ENCODE measurements at regions not wholly inside any gene's neighbourhood (a gene's known extent, or its start where the extent isn't known, plus 50 kb on each side); places are given as distances from the start of the nearest gene placed in this dataset.

DNA sequence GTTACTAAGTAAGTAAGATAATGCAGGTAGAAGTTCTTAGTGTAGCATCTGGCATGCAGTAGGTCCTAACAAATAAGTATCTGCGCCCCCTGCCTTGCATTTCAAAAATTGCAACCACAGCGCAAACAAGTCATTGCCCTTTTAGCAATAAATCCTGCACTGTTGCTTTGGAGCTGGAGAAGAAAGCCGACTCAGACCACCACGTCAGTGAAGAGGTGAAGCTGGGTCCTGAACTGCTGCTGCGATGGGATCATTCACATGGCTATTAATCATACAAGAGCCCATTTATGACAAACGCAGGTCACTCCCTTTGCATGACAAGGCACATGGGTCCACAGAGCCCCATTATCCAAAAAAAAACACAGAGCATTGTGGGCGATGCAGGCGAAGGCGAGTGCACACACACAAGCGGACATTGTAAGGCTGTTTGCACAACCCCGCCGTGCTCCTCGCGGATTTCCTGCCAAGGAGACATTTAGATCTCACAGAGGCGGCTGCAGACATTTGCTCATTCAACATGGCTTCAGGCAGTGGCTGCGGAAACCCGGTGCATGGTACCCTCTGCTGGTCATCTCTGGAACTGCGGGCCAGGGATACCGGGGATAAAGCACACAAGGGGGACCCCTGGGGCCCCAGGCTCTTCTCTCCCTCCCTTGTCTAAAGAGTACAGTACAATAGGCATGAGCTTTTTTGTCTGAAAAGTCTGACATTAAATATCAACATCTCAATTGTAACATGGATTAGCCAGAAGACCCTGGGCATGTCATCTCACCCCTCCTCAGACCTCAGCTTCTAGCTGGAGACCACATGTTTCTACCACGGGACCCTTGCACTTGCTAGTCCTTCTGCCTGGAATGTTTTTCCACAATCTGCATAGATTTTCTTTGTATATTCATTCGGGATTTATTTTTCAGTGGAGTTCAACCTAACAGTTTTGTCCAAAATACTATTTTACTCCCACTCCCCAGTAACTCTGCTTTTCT is 56.7 kb downstream of the CYRIA start:
- TF ChIP-seq, protein P1, sequence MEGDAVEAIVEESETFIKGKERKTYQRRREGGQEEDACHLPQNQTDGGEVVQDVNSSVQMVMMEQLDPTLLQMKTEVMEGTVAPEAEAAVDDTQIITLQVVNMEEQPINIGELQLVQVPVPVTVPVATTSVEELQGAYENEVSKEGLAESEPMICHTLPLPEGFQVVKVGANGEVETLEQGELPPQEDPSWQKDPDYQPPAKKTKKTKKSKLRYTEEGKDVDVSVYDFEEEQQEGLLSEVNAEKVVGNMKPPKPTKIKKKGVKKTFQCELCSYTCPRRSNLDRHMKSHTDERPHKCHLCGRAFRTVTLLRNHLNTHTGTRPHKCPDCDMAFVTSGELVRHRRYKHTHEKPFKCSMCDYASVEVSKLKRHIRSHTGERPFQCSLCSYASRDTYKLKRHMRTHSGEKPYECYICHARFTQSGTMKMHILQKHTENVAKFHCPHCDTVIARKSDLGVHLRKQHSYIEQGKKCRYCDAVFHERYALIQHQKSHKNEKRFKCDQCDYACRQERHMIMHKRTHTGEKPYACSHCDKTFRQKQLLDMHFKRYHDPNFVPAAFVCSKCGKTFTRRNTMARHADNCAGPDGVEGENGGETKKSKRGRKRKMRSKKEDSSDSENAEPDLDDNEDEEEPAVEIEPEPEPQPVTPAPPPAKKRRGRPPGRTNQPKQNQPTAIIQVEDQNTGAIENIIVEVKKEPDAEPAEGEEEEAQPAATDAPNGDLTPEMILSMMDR (IDR thresholded peaks at IDR 0.05): peak; percentile 93
- TF ChIP-seq ZFX (IDR thresholded peaks at IDR 0.05; ENCODE audit: borderline replicate concordance): no peak

DNA sequence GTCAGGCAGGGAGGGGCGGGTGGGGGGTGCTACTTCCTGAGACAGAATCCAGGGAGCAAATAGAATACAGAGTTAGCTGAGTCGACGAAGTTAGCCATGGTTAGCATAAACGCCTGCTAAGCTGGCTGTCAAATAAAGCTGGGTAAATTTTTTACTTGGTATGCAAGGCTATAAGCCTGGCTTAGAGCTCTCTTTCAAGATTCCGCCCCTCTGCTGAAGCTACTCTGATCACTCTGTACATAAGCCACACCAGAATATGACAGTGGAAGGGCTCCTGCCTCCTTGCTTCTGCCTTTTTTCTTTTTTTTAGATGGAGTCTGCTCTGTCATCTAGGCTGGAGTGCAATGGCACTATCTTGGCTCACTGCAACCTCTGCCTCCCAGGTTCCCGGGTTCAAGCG is 58.3 kb downstream of the CYRIA start:
- no peak overlapping the region for H3K27ac ChIP-seq
- TF ChIP-seq ZFX (IDR thresholded peaks at IDR 0.05; ENCODE audit: borderline replicate concordance): no peak
- TF ChIP-seq, protein P1 (IDR thresholded peaks at IDR 0.05): no peak

More for the DNA sequence above, 56.7 kb downstream of the CYRIA start:
- peak overlapping the region; percentile 44; the same call in 1 of the 2 replicates for H3K27ac ChIP-seq

DNA sequence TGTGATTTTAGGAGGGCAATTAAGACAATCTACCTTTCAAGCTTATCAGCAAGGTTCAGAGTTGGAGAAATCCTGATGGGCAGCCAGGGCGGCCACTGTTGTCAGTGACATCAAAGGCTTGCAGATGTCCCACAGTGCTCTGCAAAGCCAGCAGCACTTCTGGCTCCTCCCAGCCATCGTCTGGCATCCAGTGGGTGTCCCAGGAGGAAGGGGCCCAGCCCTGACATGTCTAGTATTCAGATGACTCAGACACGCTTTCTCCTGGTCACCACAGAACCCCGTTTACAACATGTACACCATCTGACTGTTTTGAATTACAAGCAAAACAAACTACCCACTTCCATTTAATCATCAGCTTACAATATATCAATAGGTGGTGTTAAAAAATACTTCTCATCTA is 61.4 kb downstream of the CYRIA start:
- TF ChIP-seq, protein P1 (IDR thresholded peaks at IDR 0.05): no peak
- TF ChIP-seq ZFX (IDR thresholded peaks at IDR 0.05; ENCODE audit: borderline replicate concordance): no peak
- no peak overlapping the region for H3K27ac ChIP-seq

DNA sequence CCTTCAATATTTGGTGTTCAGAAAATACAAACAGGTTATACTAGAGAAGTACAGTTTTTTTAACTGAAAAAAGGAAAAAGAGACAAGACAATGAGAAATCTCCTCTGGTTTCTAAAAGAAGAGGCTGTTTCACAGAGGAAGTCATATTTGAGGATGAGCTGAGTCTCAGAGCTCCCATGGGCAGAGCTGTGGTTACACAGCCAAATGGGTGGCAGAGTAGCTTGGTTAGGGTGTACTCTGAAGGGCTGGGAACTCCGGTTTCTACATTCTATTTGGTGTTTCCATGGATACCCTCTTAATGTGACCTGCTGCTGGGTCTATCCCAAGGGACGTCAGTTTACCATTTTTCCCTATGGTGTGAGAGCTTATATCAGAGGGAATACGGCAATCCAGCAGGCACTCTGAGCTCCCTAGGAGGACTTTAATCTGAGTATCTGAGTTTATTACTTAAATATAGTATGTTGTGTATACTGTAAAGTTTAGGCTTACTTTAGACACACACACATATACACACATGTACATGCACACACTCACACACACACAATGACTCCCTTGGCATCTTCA is 74.2 kb downstream of the CYRIA start:
- no peak overlapping the region for H3K27ac ChIP-seq
- no peak for TF ChIP-seq ZFX (IDR thresholded peaks at IDR 0.05; ENCODE audit: borderline replicate concordance)
- TF ChIP-seq, protein P1 (IDR thresholded peaks at IDR 0.05): no peak

DNA sequence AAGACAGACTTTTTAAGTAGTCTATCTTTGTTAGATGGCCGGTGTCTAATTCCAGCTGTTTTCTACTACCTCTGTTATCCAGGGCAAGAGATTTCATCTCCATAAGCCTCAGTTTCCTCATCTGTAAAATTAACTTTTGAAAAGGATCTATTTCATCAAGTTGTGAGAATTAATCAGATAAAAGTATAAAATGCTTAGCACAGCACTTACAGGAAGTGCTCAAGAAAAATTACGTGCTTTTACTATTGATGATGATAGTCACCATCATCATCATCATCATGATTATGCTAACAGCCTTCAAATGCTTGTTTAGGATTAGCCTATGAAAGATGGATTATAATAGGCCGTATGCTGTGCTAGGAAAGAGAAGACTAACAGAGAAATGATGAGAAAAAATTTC is 76.2 kb downstream of the CYRIA start:
- H3K27ac ChIP-seq: no peak overlapping the region
- TF ChIP-seq, protein P1 (IDR thresholded peaks at IDR 0.05): no peak
- TF ChIP-seq ZFX (IDR thresholded peaks at IDR 0.05; ENCODE audit: borderline replicate concordance): no peak

DNA sequence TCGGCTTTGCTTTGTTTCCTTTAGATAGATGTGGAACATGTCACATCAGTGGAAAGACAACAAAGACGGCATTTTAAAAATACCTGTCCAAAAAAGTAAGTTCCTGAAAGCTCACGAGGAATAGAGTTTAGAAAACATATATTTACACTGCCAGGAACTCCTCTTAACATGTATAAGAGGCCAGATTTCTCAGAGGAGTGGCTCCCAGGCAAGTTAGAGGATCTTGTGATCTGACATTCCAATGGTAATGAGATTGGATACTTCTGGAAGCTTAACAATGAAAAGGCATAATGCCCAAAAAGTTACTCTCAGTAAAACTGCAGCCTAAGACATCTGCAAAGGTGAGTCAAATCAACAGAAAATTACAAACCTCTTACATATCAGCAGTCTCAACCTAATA is 77.1 kb downstream of the CYRIA start:
- no peak overlapping the region for H3K27ac ChIP-seq
- TF ChIP-seq, protein P1 (IDR thresholded peaks at IDR 0.05): no peak
- no peak for TF ChIP-seq ZFX (IDR thresholded peaks at IDR 0.05; ENCODE audit: borderline replicate concordance)

DNA sequence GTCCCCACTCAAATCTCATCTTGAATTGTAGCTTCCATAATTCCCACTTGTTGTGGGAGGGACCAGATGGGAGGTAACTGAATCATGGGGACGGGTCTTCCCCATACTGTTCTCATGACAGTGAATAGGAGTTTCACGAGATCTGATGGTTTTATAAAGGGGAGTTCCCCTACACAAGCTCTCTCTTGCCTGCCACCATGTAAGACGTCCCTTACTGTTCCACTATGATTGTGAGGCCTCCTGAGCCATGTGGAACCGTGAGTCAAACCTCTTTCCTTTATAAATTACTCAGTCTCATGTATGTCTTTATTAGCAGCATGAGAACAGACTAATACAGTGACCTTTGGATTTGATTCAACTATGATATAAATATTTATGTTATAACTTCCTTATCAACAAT is 78.0 kb downstream of the CYRIA start:
- TF ChIP-seq, protein P1 (IDR thresholded peaks at IDR 0.05): no peak
- no peak for TF ChIP-seq ZFX (IDR thresholded peaks at IDR 0.05; ENCODE audit: borderline replicate concordance)
- H3K27ac ChIP-seq: no peak overlapping the region

Measured in 22Rv1 (cell line).